ENCODE measurements at regions not wholly inside any gene's neighbourhood (a gene's known extent, or its start where the extent isn't known, plus 50 kb on each side); places are given as distances from the start of the nearest gene placed in this dataset.
"Not testable (repeated sequence)": the region's sequence is repeated elsewhere in the genome, so short reads cannot be mapped to it uniquely, and the experiment has no call there.

DNA sequence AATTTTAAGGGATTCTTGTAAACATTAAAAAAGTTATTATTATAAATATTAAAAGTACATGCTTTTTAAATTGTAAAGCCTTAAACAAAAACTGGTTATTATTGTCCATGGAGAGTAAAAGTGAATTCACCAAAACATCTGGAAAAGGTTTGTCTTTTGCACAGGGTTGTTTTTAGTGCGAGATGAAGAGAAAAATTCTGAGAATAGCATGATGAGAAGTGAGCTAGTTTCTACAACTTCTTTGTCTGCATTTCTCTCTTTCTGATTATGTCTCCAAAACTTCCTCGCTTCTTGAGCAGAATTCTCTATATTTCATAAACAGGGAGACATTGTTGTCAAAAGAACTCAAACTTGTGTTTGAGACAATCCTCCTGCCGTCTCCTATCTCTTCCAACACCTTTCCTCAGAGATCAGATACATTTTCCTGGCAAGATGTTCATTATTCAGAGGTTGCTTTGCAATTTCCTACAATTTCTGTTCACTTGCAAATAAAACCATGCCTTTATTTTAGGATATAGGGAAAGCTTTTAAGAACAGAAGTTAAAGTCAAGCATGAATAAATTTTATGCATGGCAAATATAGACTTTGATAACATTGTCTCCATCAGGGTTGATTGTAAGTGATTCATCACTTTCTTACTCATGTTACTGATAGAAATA is 372.1 kb upstream of the NPVF start:
- H3K27me3 ChIP-seq, result no peaks in the 10 kb centered on the region
- H3K4me3 ChIP-seq, result no peak overlapping the region
- H3K36me3 ChIP-seq, result no peaks in the 10 kb centered on the region
- WGBS (ENCODE audit: insufficient coverage, low coverage, low lambda C conversion rate, missing lambda C conversion rate), result 71% methylated on average over 3 of the region's 3 CpGs
- TF ChIP-seq, protein P1, sequence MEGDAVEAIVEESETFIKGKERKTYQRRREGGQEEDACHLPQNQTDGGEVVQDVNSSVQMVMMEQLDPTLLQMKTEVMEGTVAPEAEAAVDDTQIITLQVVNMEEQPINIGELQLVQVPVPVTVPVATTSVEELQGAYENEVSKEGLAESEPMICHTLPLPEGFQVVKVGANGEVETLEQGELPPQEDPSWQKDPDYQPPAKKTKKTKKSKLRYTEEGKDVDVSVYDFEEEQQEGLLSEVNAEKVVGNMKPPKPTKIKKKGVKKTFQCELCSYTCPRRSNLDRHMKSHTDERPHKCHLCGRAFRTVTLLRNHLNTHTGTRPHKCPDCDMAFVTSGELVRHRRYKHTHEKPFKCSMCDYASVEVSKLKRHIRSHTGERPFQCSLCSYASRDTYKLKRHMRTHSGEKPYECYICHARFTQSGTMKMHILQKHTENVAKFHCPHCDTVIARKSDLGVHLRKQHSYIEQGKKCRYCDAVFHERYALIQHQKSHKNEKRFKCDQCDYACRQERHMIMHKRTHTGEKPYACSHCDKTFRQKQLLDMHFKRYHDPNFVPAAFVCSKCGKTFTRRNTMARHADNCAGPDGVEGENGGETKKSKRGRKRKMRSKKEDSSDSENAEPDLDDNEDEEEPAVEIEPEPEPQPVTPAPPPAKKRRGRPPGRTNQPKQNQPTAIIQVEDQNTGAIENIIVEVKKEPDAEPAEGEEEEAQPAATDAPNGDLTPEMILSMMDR (IDR thresholded peaks at IDR 0.05), result no peak
- no peak for TF ChIP-seq POLR2A (IDR thresholded peaks at IDR 0.05)
- H3K4me1 ChIP-seq, result peaks cover 0 to 24% (median 0%) of the 10 kb centered on the region in 4 donors
- no peak for DNase-seq
- intact Hi-C loops (cut with DNase I), result no loop called here
- ATAC-seq, result no peak
- no peaks in the 10 kb centered on the region for H3K9me3 ChIP-seq
- no peak overlapping the region for H3K27ac ChIP-seq

DNA sequence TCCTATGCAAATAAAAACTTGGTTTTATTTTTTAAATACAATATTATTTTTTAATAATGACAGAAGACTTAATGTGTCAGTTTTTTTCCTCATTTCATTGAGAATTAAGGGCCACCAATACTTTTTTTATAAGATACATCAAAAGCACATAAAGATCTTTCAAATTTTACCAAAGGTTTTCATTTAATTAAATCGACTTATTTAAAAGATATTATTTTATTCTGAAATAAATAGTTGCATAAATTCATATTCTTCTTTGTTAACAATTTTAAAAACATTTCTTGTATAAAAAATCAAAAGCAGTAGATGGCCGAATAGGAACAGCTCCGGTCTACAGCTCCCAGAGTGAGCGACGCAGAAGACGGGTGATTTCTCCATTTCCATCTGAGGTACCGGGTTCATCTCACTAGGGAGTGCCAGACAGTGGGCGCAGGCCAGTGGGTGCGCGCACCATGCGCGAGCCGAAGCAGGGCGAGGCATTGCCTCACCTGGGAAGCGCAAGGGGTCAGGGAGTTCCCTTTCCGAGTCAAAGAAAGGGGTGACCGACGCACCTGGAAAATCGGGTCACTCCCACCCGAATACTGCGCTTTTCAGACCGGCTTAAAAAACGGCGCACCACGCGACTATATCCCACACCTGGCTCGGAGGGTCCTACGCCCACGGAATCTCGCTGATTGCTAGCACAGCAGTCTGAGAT is 374.6 kb upstream of the NPVF start:
- ATAC-seq; H3K36me3 ChIP-seq; H3K27ac ChIP-seq; H3K4me1 ChIP-seq; H3K27me3 ChIP-seq; intact Hi-C loops (cut with DNase I); H3K9me3 ChIP-seq; DNase-seq: not testable (repeated sequence)
- peak overlapping the region; percentile 32 to 52 (median 46) for H3K4me3 ChIP-seq
- WGBS (ENCODE audit: insufficient coverage, low coverage, low lambda C conversion rate, missing lambda C conversion rate), result 8% methylated on average over 18 of the region's 30 CpGs

DNA sequence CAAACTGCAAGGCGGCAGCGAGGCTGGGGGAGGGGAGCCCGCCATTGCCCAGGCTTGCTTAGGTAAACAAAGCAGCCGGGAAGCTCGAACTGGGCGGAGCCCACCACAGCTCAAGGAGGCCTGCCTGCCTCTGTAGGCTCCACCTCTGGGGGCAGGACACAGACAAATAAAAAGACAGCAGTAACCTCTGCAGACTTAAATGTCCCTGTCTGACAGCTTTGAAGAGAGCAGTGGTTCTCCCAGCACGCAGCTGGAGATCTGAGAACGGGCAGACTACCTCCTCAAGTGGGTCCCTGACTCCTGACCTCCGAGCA is 375.1 kb upstream of the NPVF start:
- H3K4me1 ChIP-seq; ATAC-seq; H3K27ac ChIP-seq; intact Hi-C loops (cut with DNase I); H3K9me3 ChIP-seq; H3K36me3 ChIP-seq; DNase-seq; H3K27me3 ChIP-seq: not testable (repeated sequence)
- peak overlapping the region; percentile 32 to 52 (median 46) for H3K4me3 ChIP-seq
- 18% methylated on average over 3 of the region's 9 CpGs for WGBS (ENCODE audit: insufficient coverage, low coverage, low lambda C conversion rate, missing lambda C conversion rate)

DNA sequence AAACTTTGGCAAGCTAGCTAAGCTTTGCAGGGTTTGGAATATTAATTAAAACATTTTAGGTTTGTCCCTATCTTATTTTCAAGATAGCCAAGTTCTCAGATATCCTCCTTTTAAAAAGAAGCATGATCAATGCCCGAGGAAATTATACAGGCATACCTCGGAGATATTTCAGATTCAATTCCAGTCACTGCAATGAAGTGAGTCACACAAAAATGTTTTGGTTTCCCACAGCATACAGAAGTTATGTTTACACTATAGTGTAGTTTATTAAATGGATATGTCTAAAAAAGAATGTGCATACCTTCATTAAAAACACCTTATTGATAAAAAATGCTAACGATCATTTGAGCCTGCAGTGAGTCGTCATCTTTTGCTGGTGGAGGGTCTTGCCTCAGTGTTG is 382.9 kb upstream of the NPVF start:
- Histone ChIP-seq H3K9me3 (no peaks in the 10 kb centered on the region), H3K4me3 (no peak overlapping the region), H3K27me3 (no peaks in the 10 kb centered on the region), H3K36me3 (no peaks in the 10 kb centered on the region), H3K27ac (no peak overlapping the region), H3K4me1 (no peaks in the 10 kb centered on the region)
- DNase-seq (no peak), ATAC-seq (no peak)
- intact Hi-C loops (cut with DNase I), result no loop called here
- 71% methylated on average over 4 of the region's 4 CpGs for WGBS (ENCODE audit: insufficient coverage, low coverage, low lambda C conversion rate, missing lambda C conversion rate)
- TF ChIP-seq POLR2A (IDR thresholded peaks at IDR 0.05), result no peak
- TF ChIP-seq, protein P1 (IDR thresholded peaks at IDR 0.05), result no peak

DNA sequence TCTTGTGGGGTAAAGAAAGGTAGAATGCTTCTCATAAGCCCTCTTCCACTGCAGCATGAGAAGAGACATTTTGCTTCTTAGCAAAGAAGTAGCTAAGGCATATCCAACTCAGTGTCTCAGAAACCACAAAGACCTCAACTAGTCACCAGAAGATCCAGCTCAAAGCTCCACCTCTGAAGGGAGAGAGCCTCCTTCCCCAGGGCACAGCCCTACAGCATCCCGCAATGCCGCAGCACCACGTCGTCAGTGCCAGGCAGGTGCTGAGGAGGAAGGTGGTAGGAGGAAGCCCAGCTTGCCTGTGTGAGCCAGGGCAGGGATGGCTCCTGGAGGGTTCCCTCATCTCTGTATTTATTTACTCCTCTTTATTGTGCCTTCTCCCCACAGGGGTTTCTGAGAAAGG is 385.6 kb upstream of the NPVF start:
- TF ChIP-seq POLR2A (IDR thresholded peaks at IDR 0.05), result no peak
- TF ChIP-seq, protein P1 (IDR thresholded peaks at IDR 0.05), result no peak
- Histone ChIP-seq H3K4me3 (no peak overlapping the region), H3K36me3 (no peaks in the 10 kb centered on the region), H3K27me3 (no peaks in the 10 kb centered on the region), H3K9me3 (no peaks in the 10 kb centered on the region), H3K4me1 (no peaks in the 10 kb centered on the region), H3K27ac (no peak overlapping the region)
- ATAC-seq (no peak), DNase-seq (no peak)
- intact Hi-C loops (cut with DNase I), result no loop called here
- no CpG with 5 or more reads among the region's 4 CpGs for WGBS (ENCODE audit: insufficient coverage, low coverage, low lambda C conversion rate, missing lambda C conversion rate)
